MCF 10A (cell line): ENCODE measurements at regions not wholly inside any gene's neighbourhood (a gene's known extent, or its start where the extent isn't known, plus 50 kb on each side); places are given as distances from the start of the nearest gene placed in this dataset.

ENCODE experiments used
- BruUV-seq: library from RNA; stranded (reverse); fragments of 400-500 nt; replicated peaks from 2 replicates; lab custom pipeline; 2021; lab: Mats Ljungman, UMichigan
- CTCF ChIA-PET: fragments of 300-600 bp; sonication (Branson Sonifier 250); formaldehyde crosslinking; extraction: SDS; loops from one replicate; lab custom pipeline; 2021; ENCODE audit warnings: antibody characterized with exemption, inconsistent platforms; lab: Yijun Ruan, JAX
- POLR2A ChIA-PET: fragments of 300-600, 350-650 bp; sonication (Branson Sonifier 250); formaldehyde crosslinking; extraction: SDS; loops from one replicate; lab custom pipeline; 2020; ENCODE audit warnings: antibody characterized with exemption, inconsistent platforms; lab: Yijun Ruan, JAX
- DNase-seq: peaks from one replicate; pipeline ENCODE4 v3.0.0-alpha.2; 2018; ENCODE audit not compliant: unreplicated experiment
- H3K27ac Mint-ChIP-seq: one replicate; pipeline ENCODE4 v1.8.0; 2022; ENCODE audit warnings: mild to moderate bottlenecking, low read depth, mixed read lengths; ENCODE audit not compliant: unreplicated experiment
- H3K27me3 Mint-ChIP-seq: one replicate; pipeline ENCODE4 v1.8.0; 2022; ENCODE audit warnings: mixed read lengths; ENCODE audit not compliant: insufficient read depth, unreplicated experiment
- H3K36me3 Mint-ChIP-seq: one replicate; pipeline ENCODE4 v1.8.0; 2022; ENCODE audit warnings: mild to moderate bottlenecking, moderate library complexity, mixed read lengths; ENCODE audit not compliant: insufficient read depth, unreplicated experiment
- H3K4me1 Mint-ChIP-seq: one replicate; pipeline ENCODE4 v1.8.0; 2022; ENCODE audit warnings: mixed read lengths; ENCODE audit not compliant: insufficient read depth, unreplicated experiment
- H3K4me3 Mint-ChIP-seq: one replicate; pipeline ENCODE4 v1.8.0; 2022; ENCODE audit warnings: mild to moderate bottlenecking, moderate library complexity, mixed read lengths; ENCODE audit not compliant: unreplicated experiment
- H3K9me3 Mint-ChIP-seq: one replicate; pipeline ENCODE4 v1.8.0; 2022; ENCODE audit warnings: mixed read lengths; ENCODE audit not compliant: unreplicated experiment
- CTCF ChIP-seq: fragments of 200-600 bp; IDR thresholded peaks from one replicate; pipeline ENCODE4 v1.8.0; 2022; ENCODE audit warnings: antibody characterized with exemption, mild to moderate bottlenecking; ENCODE audit not compliant: unreplicated experiment
- intact Hi-C: fragments of 100-400 bp; cut with micrococcal nuclease; formaldehyde crosslinking; loops from 2 replicates; pipeline ENCODE4 v1.14.1; 2022

DNA sequence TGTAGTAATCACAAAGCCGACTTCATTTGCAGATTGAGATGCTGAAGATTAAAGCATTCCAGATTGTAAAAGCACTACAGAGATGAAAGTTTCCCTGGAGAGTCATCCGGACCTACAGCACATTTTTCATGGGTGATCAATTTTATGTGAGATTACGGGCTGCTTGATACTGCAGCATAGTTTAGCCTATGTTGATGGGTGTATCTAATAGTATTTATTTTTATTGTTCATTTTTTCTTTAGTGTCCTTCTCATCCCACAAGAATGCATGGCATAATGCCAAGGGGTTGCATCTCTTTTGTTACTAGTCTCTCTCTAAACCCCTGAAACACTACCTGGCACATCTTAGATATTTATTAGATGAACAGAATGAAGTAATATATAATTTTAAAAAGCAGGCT lies 240.4 kb downstream of the MBD2 start:
- Mint-ChIP-seq H3K4me3 (no peak overlapping the region), H3K27ac (no peak overlapping the region), H3K4me1 (peaks cover 6% of the 10 kb centered on the region), H3K36me3 (no peaks in the 10 kb centered on the region), H3K27me3 (no peaks in the 10 kb centered on the region), H3K9me3 (peaks cover 8% of the 10 kb centered on the region)
- TF ChIP-seq CTCF = no peak
- DNase-seq = peak; percentile 38
- CTCF ChIA-PET = no interaction called here
- intact Hi-C loops = no loop called here
- POLR2A ChIA-PET = no interaction called here
- BruUV-seq = no TSS peak

DNA sequence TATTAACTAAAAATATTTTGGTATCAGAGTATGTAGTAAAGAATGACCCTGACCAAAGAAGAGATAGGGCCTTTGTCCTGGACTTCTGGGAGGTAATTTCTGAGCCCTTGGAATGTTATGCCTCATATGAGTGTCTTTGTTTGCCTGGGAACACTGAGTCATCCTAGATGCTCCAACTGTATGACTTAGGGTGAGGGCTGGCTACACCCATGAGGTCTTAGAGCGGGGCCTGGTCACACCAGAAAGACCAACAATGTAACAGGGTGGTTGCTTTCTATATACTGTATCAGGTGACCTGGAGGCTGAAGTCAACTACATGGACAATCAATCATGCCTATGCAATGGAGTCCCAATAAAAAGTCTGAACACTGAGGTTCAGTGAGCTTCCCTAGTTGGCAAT lies 253.1 kb downstream of the MBD2 start:
- no peak for DNase-seq
- no TSS peak for BruUV-seq
- no peaks in the 10 kb centered on the region for H3K4me1 Mint-ChIP-seq
- H3K36me3 Mint-ChIP-seq = peaks cover 6% of the 10 kb centered on the region
- POLR2A ChIA-PET = no interaction called here
- CTCF ChIA-PET = no interaction called here
- H3K27ac Mint-ChIP-seq = no peak overlapping the region
- intact Hi-C loops = no loop called here
- TF ChIP-seq CTCF = no peak
- H3K27me3 Mint-ChIP-seq = no peaks in the 10 kb centered on the region
- no peak overlapping the region for H3K4me3 Mint-ChIP-seq
- peaks cover 8% of the 10 kb centered on the region for H3K9me3 Mint-ChIP-seq

DNA sequence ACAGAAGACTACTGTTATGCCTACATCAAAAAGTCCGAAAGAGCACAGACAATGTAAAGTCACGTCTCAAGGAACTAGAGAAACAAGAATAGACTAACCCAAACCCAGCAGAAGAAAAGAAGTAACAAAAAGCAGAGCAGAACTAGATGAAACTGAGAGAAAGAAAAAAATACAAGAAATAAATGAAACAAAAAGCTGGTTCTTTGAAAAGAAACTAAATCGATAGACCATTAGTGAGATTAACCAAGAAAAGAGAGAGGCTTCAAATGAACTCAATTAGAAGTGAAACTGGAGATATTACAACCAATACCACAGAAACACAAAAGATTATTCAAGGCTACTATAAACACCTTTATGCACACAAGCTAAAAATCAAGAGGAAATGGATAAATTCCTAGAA lies 271.8 kb downstream of the MBD2 start:
- ChIA-PET POLR2A (no interaction called here), CTCF (interaction anchor here (0.7 kb wide), 1 partner anchor 448 kb away, joined by 4 read pairs; no protein-coding TSS in a partner anchor)
- Mint-ChIP-seq H3K27ac (no peak overlapping the region), H3K27me3 (no peaks in the 10 kb centered on the region), H3K4me3 (no peak overlapping the region), H3K4me1 (no peaks in the 10 kb centered on the region), H3K9me3 (no peaks in the 10 kb centered on the region), H3K36me3 (no peaks in the 10 kb centered on the region)
- BruUV-seq = no TSS peak
- intact Hi-C loops = no loop called here
- no peak for DNase-seq
- no peak for TF ChIP-seq CTCF

- intact Hi-C loops = no loop called here
- no peak for DNase-seq
- ChIA-PET CTCF (no interaction called here), POLR2A (no interaction called here)
- Mint-ChIP-seq H3K4me3 (no peak overlapping the region), H3K4me1 (no peaks in the 10 kb centered on the region), H3K27me3 (no peaks in the 10 kb centered on the region), H3K27ac (no peak overlapping the region), H3K9me3 (no peaks in the 10 kb centered on the region), H3K36me3 (no peaks in the 10 kb centered on the region)
- no peak for TF ChIP-seq CTCF
- no TSS peak for BruUV-seq
These were observed 273.9 kb downstream of the MBD2 start for GRCh38 chr18:53950545-53950944.
